HCT116 (cell line): ENCODE measurements at regions not wholly inside any gene's neighbourhood (a gene's known extent, or its start where the extent isn't known, plus 50 kb on each side); places are given as distances from the start of the nearest gene placed in this dataset.

Source experiments
- ATAC-seq: fragments of 200-7000 bp; cut with Tn5 transposase; 2 replicates; pipeline ENCODE4 v1.9.1; 2020; ENCODE audit warnings: mild to moderate bottlenecking, moderate library complexity
- BruUV-seq: library from RNA; stranded (reverse); fragments of 400-500 nt; replicated peaks from 2 replicates; lab custom pipeline; 2021; lab: Mats Ljungman, UMichigan
- CTCF ChIA-PET: fragments of 300-600 bp; sonication (Branson Sonifier 250); formaldehyde crosslinking; loops from one replicate; lab custom pipeline; 2021; ENCODE audit warnings: antibody characterized with exemption; lab: Charles Lee
- POLR2A ChIA-PET: fragments of 300-600, 350-600 bp; sonication (Branson Sonifier 250); formaldehyde crosslinking; loops from one replicate; lab custom pipeline; 2021; ENCODE audit warnings: antibody characterized with exemption; lab: Charles Lee
- RAD21 ChIA-PET, 2 experiments: fragments of 300-600 bp; sonication (Branson Sonifier 250); formaldehyde crosslinking; loops; one replicate each; lab custom pipeline; 2023; ENCODE audit warnings: low total read pairs in 2 of 2; ENCODE audit not compliant: uncharacterized antibody in 2 of 2, unreplicated experiment in 2 of 2, low non-redundant PET in 1 of 2; lab: Charles Lee
- DNase-seq: peaks from one replicate; pipeline ENCODE4 v3.0.0-alpha.2; 2010; ENCODE audit warnings: low read depth, low spot score
- H2AFZ ChIP-seq: fragments of 200-600 bp; shearing (Covaris generic), sonication (generic); 2 replicates; pipeline ENCODE4 v1.6.1; 2017; ENCODE audit warnings: low read depth, mixed run types, mixed read lengths, antibody characterized with exemption, low read length; ENCODE audit not compliant: poor library complexity, severe bottlenecking
- H3K27ac ChIP-seq: 2 replicates; pipeline ENCODE4 v1.5.1; 2012; ENCODE audit warnings: low read depth, low read length
- H3K27me3 ChIP-seq: fragments of 200-600 bp; sonication (generic); 2 replicates; pipeline ENCODE4 v1.6.1; 2016; ENCODE audit warnings: mixed run types, low read length, mixed read lengths; ENCODE audit not compliant: insufficient read depth
- H3K36me3 ChIP-seq, 2 experiments: fragments of 200-500 bp in 1 of 2; fragments of 200-600 bp in 1 of 2; sonication (Bioruptor generic) in 1 of 2; sonication (generic) in 1 of 2; 2 replicates each; pipeline versions ENCODE4 v1.5.1 to v1.6.1; 2014 to 2016; ENCODE audit warnings: low read length in 2 of 2, inconsistent platforms in 1 of 2, mixed read lengths in 1 of 2, mixed run types in 1 of 2; ENCODE audit not compliant: insufficient read depth in 2 of 2, control insufficient read depth in 1 of 2
- H3K4me1 ChIP-seq, 2 experiments: fragments of 200-600 bp in 1 of 2; sonication (generic) in 1 of 2; 2 replicates each; pipeline versions ENCODE4 v1.5.1 to v1.6.1; 2012 to 2017; ENCODE audit warnings: low read length in 2 of 2, inconsistent platforms in 1 of 2, mild to moderate bottlenecking in 1 of 2, mixed read lengths in 1 of 2, mixed run types in 1 of 2, moderate library complexity in 1 of 2; ENCODE audit not compliant: insufficient read depth in 2 of 2, control insufficient read depth in 1 of 2
- H3K4me2 ChIP-seq: fragments of 200-600 bp; sonication (generic); 2 replicates; pipeline ENCODE4 v1.6.1; 2017; ENCODE audit warnings: mixed run types, low read length, mixed read lengths
- H3K4me3 ChIP-seq, 2 experiments: fragments of 200-600 bp in 1 of 2; sonication (generic) in 1 of 2; replicated peaks in 1 of 2; 2 replicates each; pipeline ENCODE4 v1.5.1; 2011 to 2016; ENCODE audit warnings: low read length in 2 of 2, control low read depth in 1 of 2, low read depth in 1 of 2, mild to moderate bottlenecking in 1 of 2, mixed read lengths in 1 of 2, mixed run types in 1 of 2
- H3K79me2 ChIP-seq: fragments of 200-600 bp; sonication (generic); 2 replicates; pipeline ENCODE4 v1.6.1; 2017; ENCODE audit warnings: mild to moderate bottlenecking, mixed run types, low read length, moderate library complexity, mixed read lengths; ENCODE audit not compliant: insufficient read depth
- H3K9ac ChIP-seq: fragments of 200-600 bp; sonication (generic); 2 replicates; pipeline ENCODE4 v1.6.1; 2016; ENCODE audit warnings: low read length, mixed read lengths
- H3K9me2 ChIP-seq: fragments of 200-600 bp; sonication (generic), shearing (Covaris generic); 2 replicates; pipeline ENCODE4 v1.6.1; 2017; ENCODE audit warnings: mixed run types, mild to moderate bottlenecking, moderate library complexity; ENCODE audit not compliant: insufficient read depth
- H3K9me3 ChIP-seq, 2 experiments: fragments of 200-500 bp in 1 of 2; fragments of 200-600 bp in 1 of 2; sonication (Bioruptor generic) in 1 of 2; sonication (generic) in 1 of 2; 2 replicates each; pipeline ENCODE4 v1.6.1; 2014 to 2017; ENCODE audit warnings: low read length in 2 of 2, mixed read lengths in 2 of 2, inconsistent platforms in 1 of 2, low read depth in 1 of 2, mild to moderate bottlenecking in 1 of 2, mixed run types in 1 of 2, moderate library complexity in 1 of 2; ENCODE audit not compliant: control insufficient read depth in 1 of 2, insufficient read depth in 1 of 2
- H4K20me1 ChIP-seq: fragments of 200-600 bp; sonication (generic), shearing (Covaris generic); 2 replicates; pipeline ENCODE4 v1.6.1; 2017; ENCODE audit warnings: mixed run types, mild to moderate bottlenecking, moderate library complexity; ENCODE audit not compliant: insufficient read depth
- ATF3 ChIP-seq: IDR thresholded peaks from 2 replicates; pipeline ENCODE4 v1.6.1; 2012
- CEBPB ChIP-seq: IDR thresholded peaks from 2 replicates; pipeline ENCODE4 v1.6.1; 2012; ENCODE audit warnings: low read depth
- JUND ChIP-seq: IDR thresholded peaks from 2 replicates; pipeline ENCODE4 v1.6.1; 2012
- REST ChIP-seq: IDR thresholded peaks from 2 replicates; pipeline ENCODE4 v1.6.1; 2012; ENCODE audit warnings: low read depth
- YY1 ChIP-seq: IDR thresholded peaks from 2 replicates; pipeline ENCODE4 v1.6.1; 2011; ENCODE audit warnings: low read length, low read depth, moderate library complexity, mild to moderate bottlenecking; ENCODE audit not compliant: insufficient replicate concordance; ENCODE audit errors: extremely low read depth
- ZBTB33 ChIP-seq: IDR thresholded peaks from 2 replicates; pipeline ENCODE4 v1.6.1; 2011; ENCODE audit warnings: mild to moderate bottlenecking, low read length, moderate library complexity; ENCODE audit not compliant: insufficient replicate concordance; ENCODE audit errors: extremely low read depth
- intact Hi-C: fragments of 100-400 bp; cut with micrococcal nuclease; formaldehyde crosslinking; loops from 2 replicates; pipeline ENCODE4 v1.10.0; 2022

GRCh38 chr1:244964112-244964971 lies 100.0 kb upstream of the HNRNPU start:
- no peak for TF ChIP-seq YY1
- no peak for TF ChIP-seq ZBTB33
- no peak for TF ChIP-seq JUND
- no peak for TF ChIP-seq CEBPB
- no peak for TF ChIP-seq ATF3
- no peak for TF ChIP-seq REST
- DNase-seq, result no peak
- no peaks in the 10 kb centered on the region for H4K20me1 ChIP-seq
- H3K27ac ChIP-seq, result no peak overlapping the region
- RAD21 ChIA-PET, result no interaction called here
- no peak overlapping the region for H2AFZ ChIP-seq
- peaks cover 13 to 29% of the 10 kb centered on the region in 2 experiments; a peak in 3 of 4 replicates for H3K4me1 ChIP-seq
- H3K27me3 ChIP-seq, result no peaks in the 10 kb centered on the region
- no peaks in the 10 kb centered on the region for H3K9me2 ChIP-seq
- CTCF ChIA-PET, result no interaction called here
- H3K4me3 ChIP-seq, result no peak overlapping the region
- H3K9ac ChIP-seq, result no peak overlapping the region
- POLR2A ChIA-PET, result no interaction called here
- intact Hi-C loops, result no loop called here
- no peak overlapping the region for H3K4me2 ChIP-seq
- ATAC-seq, result no peak
- no peaks in the 10 kb centered on the region for H3K36me3 ChIP-seq
- no TSS peak for BruUV-seq
- no peaks in the 10 kb centered on the region for H3K79me2 ChIP-seq
- no peaks in the 10 kb centered on the region for H3K9me3 ChIP-seq
